Left ventricle myocardium superior (tissue), 1 donor: ENCODE measurements at regions not wholly inside any gene's neighbourhood (a gene's known extent, or its start where the extent isn't known, plus 50 kb on each side); places are given as distances from the start of the nearest gene placed in this dataset.
A peak's percentile ranks its signal among the peaks of the same experiment; 100 is the strongest.

ENCODE experiments used
- ATAC-seq: fragments of 200-7000 bp; cut with Tn5 transposase; one replicate; pipeline ENCODE4 v1.9.1; 2020; ENCODE audit warnings: mild to moderate bottlenecking, moderate library complexity
- DNase-seq: peaks from one replicate; pipeline ENCODE4 v3.0.0-alpha.2; 2020
- intact Hi-C: fragments of 100-400 bp; cut with micrococcal nuclease; formaldehyde crosslinking; loops from one replicate; pipeline ENCODE4 v1.11.0; 2022
- donor health status: DM: no; HTN: yes; CAD: no; lungs with severe emphysema.

GRCh38 chr18:68438983-68439382 is 275.9 kb downstream of the TMX3 start:
- intact Hi-C loops, result no loop called here
- DNase-seq (peak; percentile 23), ATAC-seq (peak; percentile 87)

GRCh38 chr18:68438536-68438935 is 276.4 kb downstream of the TMX3 start:
- DNase-seq (no peak), ATAC-seq (no peak)
- intact Hi-C loops, result no loop called here

GRCh38 chr18:68436485-68436884 is 278.4 kb downstream of the TMX3 start:
- DNase-seq (no peak), ATAC-seq (no peak)
- intact Hi-C loops, result no loop called here

GRCh38 chr18:68435581-68435980 is 279.3 kb downstream of the TMX3 start:
- DNase-seq (no peak), ATAC-seq (no peak)
- intact Hi-C loops, result no loop called here

- DNase-seq, result no peak
- ATAC-seq, result no peak
- intact Hi-C loops, result no loop called here
These were observed 283.0 kb downstream of the TMX3 start for GRCh38 chr18:68431922-68432198.

- ATAC-seq, result no peak
- no peak for DNase-seq
- intact Hi-C loops, result no loop called here
These were observed 283.6 kb downstream of the TMX3 start for GRCh38 chr18:68431111-68431921.

- intact Hi-C loops, result no loop called here
- DNase-seq (no peak), ATAC-seq (no peak)
These were observed 285.1 kb downstream of the TMX3 start for GRCh38 chr18:68429841-68430240.

GRCh38 chr18:68429111-68429510 is 285.8 kb downstream of the TMX3 start:
- intact Hi-C loops, result no loop called here
- ATAC-seq (no peak), DNase-seq (no peak)

GRCh38 chr18:68428661-68429060 is 286.2 kb downstream of the TMX3 start:
- intact Hi-C loops, result no loop called here
- ATAC-seq, result no peak
- no peak for DNase-seq

- no peak for DNase-seq
- peak; percentile 39 for ATAC-seq
- intact Hi-C loops, result no loop called here
These were observed 286.9 kb downstream of the TMX3 start for GRCh38 chr18:68427951-68428401.

GRCh38 chr18:68426731-68427315 is 288.1 kb downstream of the TMX3 start:
- ATAC-seq (no peak), DNase-seq (no peak)
- intact Hi-C loops, result no loop called here

GRCh38 chr18:68418881-68419280 is 296.0 kb downstream of the TMX3 start:
- DNase-seq, result no peak
- intact Hi-C loops, result no loop called here
- no peak for ATAC-seq

GRCh38 chr18:68418226-68418868 is 296.6 kb downstream of the TMX3 start:
- intact Hi-C loops, result no loop called here
- DNase-seq (no peak), ATAC-seq (no peak)

- ATAC-seq (no peak), DNase-seq (no peak)
- intact Hi-C loops, result no loop called here
These were observed 297.1 kb downstream of the TMX3 start for GRCh38 chr18:68417826-68418225.

- intact Hi-C loops, result no loop called here
- ATAC-seq (no peak), DNase-seq (no peak)
These were observed 297.6 kb downstream of the TMX3 start for GRCh38 chr18:68417166-68417799.

- DNase-seq (no peak), ATAC-seq (no peak)
- intact Hi-C loops, result no loop called here
These were observed 300.5 kb downstream of the TMX3 start for GRCh38 chr18:68414407-68414806.

- ATAC-seq, result no peak
- intact Hi-C loops, result no loop called here
These were observed 305.3 kb downstream of the TMX3 start for GRCh38 chr18:68409576-68409975.

GRCh38 chr18:68406761-68407160 is 308.1 kb downstream of the TMX3 start:
- intact Hi-C loops, result no loop called here
- ATAC-seq (no peak), DNase-seq (no peak)

More at GRCh38 chr18:68409576-68409975, 305.3 kb downstream of the TMX3 start:
- DNase-seq, result no peak

GRCh38 chr18:68402784-68403183 is 312.1 kb downstream of the TMX3 start:
- ATAC-seq (no peak), DNase-seq (no peak)
- intact Hi-C loops, result no loop called here

- intact Hi-C loops, result no loop called here
- ATAC-seq (no peak), DNase-seq (no peak)
These were observed 314.0 kb downstream of the TMX3 start for GRCh38 chr18:68400889-68401288.
